ENCODE measurements at regions not wholly inside any gene's neighbourhood (a gene's known extent, or its start where the extent isn't known, plus 50 kb on each side); places are given as distances from the start of the nearest gene placed in this dataset.
A peak's percentile ranks its signal among the peaks of the same experiment; 100 is the strongest.
"Not testable (repeated sequence)": the region's sequence is repeated elsewhere in the genome, so short reads cannot be mapped to it uniquely, and the experiment has no call there.

DNA sequence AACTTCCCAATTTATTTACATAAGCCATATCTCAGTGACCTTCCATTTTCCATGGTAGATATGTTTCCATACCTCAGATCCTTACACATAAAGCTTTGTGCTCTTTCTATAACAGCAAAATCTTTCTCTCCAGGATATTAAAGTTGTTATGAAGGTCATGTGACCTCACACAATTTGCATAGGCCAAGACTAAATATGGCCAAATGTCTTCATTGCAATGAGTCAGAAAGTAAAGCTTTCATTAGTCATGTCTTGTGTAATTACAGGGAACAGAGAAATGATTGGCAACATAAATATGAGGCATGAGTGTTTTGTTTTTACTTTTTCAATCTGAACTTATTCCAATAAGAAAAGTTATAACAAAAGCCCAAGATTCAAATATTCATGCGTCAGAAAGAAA, 243.5 kb downstream of the ASXL3 start:
- H3K36me3 ChIP-seq (ENCODE audit: insufficient read depth, insufficient read length, low read length): no peaks in the 10 kb centered on the region
- no peak overlapping the region for H3K4me3 ChIP-seq (ENCODE audit: insufficient read length, low read depth)
- TF ChIP-seq YY1 (IDR thresholded peaks at IDR 0.05; ENCODE audit: insufficient read depth, insufficient read length) (no peak), SUZ12 (IDR thresholded peaks at IDR 0.05; ENCODE audit: extremely low read depth, insufficient read depth, insufficient read length) (no peak), ZNF274 (IDR thresholded peaks at IDR 0.05; ENCODE audit: low read depth, low read length) (no peak)
- H3K9me3 ChIP-seq (ENCODE audit: insufficient read depth, low read length): peaks cover 17% of the 10 kb centered on the region; the same call in 1 of the 2 replicates
- no peak overlapping the region for H3K9ac ChIP-seq (ENCODE audit: insufficient read length, low read depth)
- H3K4me1 ChIP-seq (ENCODE audit: insufficient read depth, insufficient read length): no peaks in the 10 kb centered on the region
- H3K27me3 ChIP-seq (ENCODE audit: insufficient read depth, insufficient read length): no peaks in the 10 kb centered on the region
- DNase-seq (ENCODE audit: low read depth, low spot score): no peak

DNA sequence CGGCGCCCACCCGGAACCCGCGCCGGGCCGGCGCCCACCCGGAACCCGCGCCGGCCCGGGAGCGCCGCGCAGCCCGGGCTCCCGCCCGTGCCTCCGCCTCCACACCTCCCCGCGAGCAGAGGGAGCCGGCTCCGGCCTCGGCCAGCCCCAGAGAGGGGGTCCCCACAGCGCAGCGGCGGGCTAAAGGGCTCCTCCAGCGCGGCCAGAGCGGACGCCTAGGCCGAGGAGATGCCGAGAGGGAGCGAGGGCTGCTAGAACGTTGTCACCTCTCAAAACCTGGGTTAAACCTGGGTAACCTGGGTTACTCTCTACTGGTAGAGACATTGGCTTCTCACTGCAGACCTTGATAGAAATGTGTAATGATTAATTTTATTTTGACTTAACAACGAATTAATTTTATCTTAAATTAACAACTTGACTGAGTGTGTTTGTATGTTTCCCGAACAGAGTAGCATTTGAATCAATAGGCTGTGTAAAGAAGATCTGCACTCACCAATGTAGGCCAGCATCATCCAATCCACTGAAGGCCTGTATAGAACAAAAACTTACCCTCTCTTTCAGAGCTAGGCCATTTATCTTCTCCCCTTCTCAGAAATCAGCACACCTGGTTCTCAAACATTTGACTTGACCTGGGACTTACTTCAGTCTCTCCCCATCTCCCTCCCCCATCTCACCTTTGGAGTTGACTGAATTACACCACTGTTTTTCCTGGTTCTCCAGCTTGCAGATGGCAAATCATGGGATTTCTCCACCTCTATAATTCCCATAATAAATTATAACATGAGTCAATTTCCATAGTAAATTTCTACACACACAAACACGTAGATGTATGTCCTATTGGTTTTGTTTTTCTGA, 242.7 kb downstream of the ASXL3 start:
- DNase-seq (ENCODE audit: low read depth, low spot score): no peak
- H3K9ac ChIP-seq (ENCODE audit: insufficient read length, low read depth): peak overlapping the region; percentile 42
- H3K36me3 ChIP-seq (ENCODE audit: insufficient read depth, insufficient read length, low read length): no peaks in the 10 kb centered on the region
- no peak for TF ChIP-seq SUZ12 (IDR thresholded peaks at IDR 0.05; ENCODE audit: extremely low read depth, insufficient read depth, insufficient read length)
- no peak for TF ChIP-seq ZNF274 (IDR thresholded peaks at IDR 0.05; ENCODE audit: low read depth, low read length)
- TF ChIP-seq YY1 (IDR thresholded peaks at IDR 0.05; ENCODE audit: insufficient read depth, insufficient read length): no peak
- no peaks in the 10 kb centered on the region for H3K27me3 ChIP-seq (ENCODE audit: insufficient read depth, insufficient read length)
- H3K9me3 ChIP-seq (ENCODE audit: insufficient read depth, low read length): peaks cover 17% of the 10 kb centered on the region; the same call in 1 of the 2 replicates
- no peak overlapping the region for H3K4me3 ChIP-seq (ENCODE audit: insufficient read length, low read depth)
- H3K4me1 ChIP-seq (ENCODE audit: insufficient read depth, insufficient read length): no peaks in the 10 kb centered on the region

DNA sequence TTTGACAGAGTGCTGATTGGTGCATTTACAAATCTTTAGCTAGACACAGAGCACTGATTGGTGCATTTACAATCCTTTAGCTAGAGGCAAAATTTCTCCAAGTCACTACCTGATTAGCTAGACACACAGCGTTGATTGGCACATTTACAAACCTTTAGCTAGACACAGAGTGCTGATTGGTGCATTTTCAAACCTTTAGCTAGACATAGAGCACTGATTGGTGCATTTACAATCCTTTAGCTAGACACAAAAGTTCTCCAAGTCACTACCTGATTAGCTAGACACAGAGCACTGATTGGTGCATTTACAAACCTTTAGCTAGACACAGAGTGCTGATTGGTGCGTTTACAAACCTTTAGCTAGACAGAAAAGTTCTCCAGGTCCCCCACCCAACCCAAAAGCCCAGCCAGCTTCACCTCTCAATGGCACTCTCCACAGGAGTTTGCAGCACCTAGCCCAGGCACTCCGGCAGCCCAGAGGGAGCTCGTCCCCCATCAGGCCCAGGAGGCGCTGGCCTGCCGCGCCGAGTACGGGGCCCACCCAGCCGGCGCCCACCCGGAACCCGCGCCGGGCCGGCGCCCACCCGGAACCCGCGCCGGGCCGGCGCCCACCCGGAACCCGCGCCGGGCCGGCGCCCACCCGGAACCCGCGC, 241.8 kb downstream of the ASXL3 start:
- H3K27me3 ChIP-seq (ENCODE audit: insufficient read depth, insufficient read length); H3K4me3 ChIP-seq (ENCODE audit: insufficient read length, low read depth); H3K4me1 ChIP-seq (ENCODE audit: insufficient read depth, insufficient read length); H3K36me3 ChIP-seq (ENCODE audit: insufficient read depth, insufficient read length, low read length); H3K9ac ChIP-seq (ENCODE audit: insufficient read length, low read depth); DNase-seq (ENCODE audit: low read depth, low spot score): not testable (repeated sequence)
- peaks cover 17% of the 10 kb centered on the region; the same call in 1 of the 2 replicates for H3K9me3 ChIP-seq (ENCODE audit: insufficient read depth, low read length)

DNA sequence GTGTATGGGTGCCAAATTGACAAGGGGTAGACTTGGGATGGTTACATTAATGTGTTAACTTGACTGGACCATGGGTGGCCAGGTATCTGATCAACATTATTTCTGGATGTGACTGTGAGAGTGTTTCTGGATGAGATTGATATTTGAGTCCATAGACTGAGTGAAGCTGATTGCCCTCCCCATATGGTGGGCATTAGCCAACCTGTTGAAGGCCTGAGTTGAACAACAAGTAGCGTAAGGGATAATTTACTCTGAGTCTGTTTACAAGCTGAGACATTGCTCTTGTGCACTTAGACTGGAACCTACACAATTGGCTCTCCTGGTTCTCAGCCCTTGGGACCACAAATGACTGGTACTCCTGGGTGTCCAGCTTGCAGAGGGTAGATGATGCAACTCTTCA, 240.1 kb downstream of the ASXL3 start:
- Histone ChIP-seq H3K9ac (ENCODE audit: insufficient read length, low read depth) (no peak overlapping the region), H3K27me3 (ENCODE audit: insufficient read depth, insufficient read length) (no peaks in the 10 kb centered on the region), H3K9me3 (ENCODE audit: insufficient read depth, low read length) (peaks cover 17% of the 10 kb centered on the region; the same call in 1 of the 2 replicates), H3K4me3 (ENCODE audit: insufficient read length, low read depth) (no peak overlapping the region), H3K36me3 (ENCODE audit: insufficient read depth, insufficient read length, low read length) (no peaks in the 10 kb centered on the region), H3K4me1 (ENCODE audit: insufficient read depth, insufficient read length) (no peaks in the 10 kb centered on the region)
- DNase-seq (ENCODE audit: low read depth, low spot score): no peak
- TF ChIP-seq YY1 (IDR thresholded peaks at IDR 0.05; ENCODE audit: insufficient read depth, insufficient read length) (no peak), SUZ12 (IDR thresholded peaks at IDR 0.05; ENCODE audit: extremely low read depth, insufficient read depth, insufficient read length) (no peak), ZNF274 (IDR thresholded peaks at IDR 0.05; ENCODE audit: low read depth, low read length) (no peak)

DNA sequence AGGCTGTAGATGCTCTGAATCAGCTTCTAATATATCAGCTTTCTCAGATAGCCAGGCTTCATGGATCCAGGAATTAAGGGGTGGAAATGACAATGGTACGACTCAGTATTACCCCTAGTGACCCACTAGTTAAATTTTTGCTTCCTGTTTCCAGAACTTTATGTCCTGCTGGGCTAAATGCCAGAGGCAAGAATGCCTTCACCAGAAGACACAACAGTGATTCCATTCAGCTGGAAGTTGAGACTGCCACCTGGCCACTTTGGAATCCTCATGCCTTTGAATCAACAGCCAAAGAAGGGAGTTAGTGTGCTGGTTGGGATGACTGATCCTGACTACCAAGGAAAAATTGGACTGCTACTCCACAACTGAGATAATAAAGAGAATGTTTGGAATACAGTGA, 239.1 kb downstream of the ASXL3 start:
- no peak for DNase-seq (ENCODE audit: low read depth, low spot score)
- TF ChIP-seq ZNF274 (IDR thresholded peaks at IDR 0.05; ENCODE audit: low read depth, low read length) (no peak), SUZ12 (IDR thresholded peaks at IDR 0.05; ENCODE audit: extremely low read depth, insufficient read depth, insufficient read length) (no peak), YY1 (IDR thresholded peaks at IDR 0.05; ENCODE audit: insufficient read depth, insufficient read length) (no peak)

DNA sequence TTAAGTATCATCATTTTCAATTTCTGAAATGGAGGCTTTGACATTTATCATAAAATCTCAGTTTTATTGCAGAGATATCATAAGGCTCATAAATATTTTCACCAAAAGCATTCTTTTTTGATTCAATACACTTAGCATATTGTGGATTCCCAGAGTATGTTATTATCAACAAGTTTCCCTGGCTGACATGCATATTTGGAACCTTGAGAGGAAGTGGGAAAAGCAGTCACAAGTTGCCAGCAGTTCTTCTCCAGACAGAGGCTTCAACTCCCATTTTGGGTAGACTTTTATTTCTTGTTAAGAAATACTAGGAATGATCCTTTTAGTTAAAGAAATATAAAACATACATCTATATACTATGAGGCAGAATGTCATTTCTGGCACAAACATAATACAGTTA, 236.5 kb downstream of the ASXL3 start:
- H3K4me3 ChIP-seq (ENCODE audit: insufficient read length, low read depth): no peak overlapping the region
- no peak for DNase-seq (ENCODE audit: low read depth, low spot score)
- TF ChIP-seq SUZ12 (IDR thresholded peaks at IDR 0.05; ENCODE audit: extremely low read depth, insufficient read depth, insufficient read length): no peak
- TF ChIP-seq YY1 (IDR thresholded peaks at IDR 0.05; ENCODE audit: insufficient read depth, insufficient read length): no peak
- TF ChIP-seq ZNF274 (IDR thresholded peaks at IDR 0.05; ENCODE audit: low read depth, low read length): no peak
- no peaks in the 10 kb centered on the region for H3K36me3 ChIP-seq (ENCODE audit: insufficient read depth, insufficient read length, low read length)
- H3K27me3 ChIP-seq (ENCODE audit: insufficient read depth, insufficient read length): no peaks in the 10 kb centered on the region
- peaks cover 16% of the 10 kb centered on the region; the same call in 1 of the 2 replicates for H3K9me3 ChIP-seq (ENCODE audit: insufficient read depth, low read length)
- H3K4me1 ChIP-seq (ENCODE audit: insufficient read depth, insufficient read length): no peaks in the 10 kb centered on the region
- no peak overlapping the region for H3K9ac ChIP-seq (ENCODE audit: insufficient read length, low read depth)

More for the DNA sequence above, 239.1 kb downstream of the ASXL3 start:
- Histone ChIP-seq H3K4me3 (ENCODE audit: insufficient read length, low read depth) (no peak overlapping the region), H3K27me3 (ENCODE audit: insufficient read depth, insufficient read length) (no peaks in the 10 kb centered on the region), H3K36me3 (ENCODE audit: insufficient read depth, insufficient read length, low read length) (no peaks in the 10 kb centered on the region), H3K4me1 (ENCODE audit: insufficient read depth, insufficient read length) (no peaks in the 10 kb centered on the region), H3K9ac (ENCODE audit: insufficient read length, low read depth) (no peak overlapping the region), H3K9me3 (ENCODE audit: insufficient read depth, low read length) (peaks cover 17% of the 10 kb centered on the region; the same call in 1 of the 2 replicates)

DNA sequence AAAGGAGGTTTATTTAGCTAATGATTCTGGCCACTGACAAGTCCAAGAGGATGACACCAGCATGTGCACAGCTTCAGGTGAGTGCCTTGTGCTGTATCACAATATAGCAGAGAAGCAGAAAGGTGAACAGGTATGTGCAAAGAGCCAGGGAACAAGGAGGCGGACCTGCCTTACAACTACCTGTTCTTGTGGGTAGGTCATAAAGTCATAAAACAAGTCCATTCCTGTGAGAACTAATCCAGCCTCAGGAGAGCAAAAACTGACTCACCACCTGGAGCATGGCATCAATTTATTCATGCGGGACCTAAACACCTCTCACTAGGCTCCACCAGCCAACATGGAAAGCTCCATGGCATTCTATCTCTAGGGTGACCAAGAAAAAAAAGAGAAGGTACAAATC, 234.2 kb downstream of the ASXL3 start:
- no peak for TF ChIP-seq ZNF274 (IDR thresholded peaks at IDR 0.05; ENCODE audit: low read depth, low read length)
- TF ChIP-seq SUZ12 (IDR thresholded peaks at IDR 0.05; ENCODE audit: extremely low read depth, insufficient read depth, insufficient read length): no peak
- TF ChIP-seq YY1 (IDR thresholded peaks at IDR 0.05; ENCODE audit: insufficient read depth, insufficient read length): no peak
- Histone ChIP-seq H3K4me1 (ENCODE audit: insufficient read depth, insufficient read length) (no peaks in the 10 kb centered on the region), H3K27me3 (ENCODE audit: insufficient read depth, insufficient read length) (no peaks in the 10 kb centered on the region), H3K36me3 (ENCODE audit: insufficient read depth, insufficient read length, low read length) (no peaks in the 10 kb centered on the region), H3K9me3 (ENCODE audit: insufficient read depth, low read length) (no peaks in the 10 kb centered on the region), H3K4me3 (ENCODE audit: insufficient read length, low read depth) (no peak overlapping the region), H3K9ac (ENCODE audit: insufficient read length, low read depth) (no peak overlapping the region)
- DNase-seq (ENCODE audit: low read depth, low spot score): no peak

All from NT2/D1 (cell line).